H1 (cell line): ENCODE measurements at regions not wholly inside any gene's neighbourhood (a gene's known extent, or its start where the extent isn't known, plus 50 kb on each side); places are given as distances from the start of the nearest gene placed in this dataset.

Experiments used
- BCL11A ChIP-seq, 2 experiments: IDR thresholded peaks; one replicate each; pipeline ENCODE4 v1.6.1; 2011; ENCODE audit warnings: low read depth in 2 of 2, low read length in 2 of 2, mild to moderate bottlenecking in 2 of 2
- TF ChIP-seq, protein P1 (sequence below), 3 experiments: IDR thresholded peaks; 1 replicate in 2 of 3; 2 replicates in 1 of 3; pipeline versions ENCODE4 v1.5.1 to v1.6.1; 2011; ENCODE audit warnings: low read length in 3 of 3, mild to moderate bottlenecking in 3 of 3, inconsistent platforms in 2 of 3, low read depth in 1 of 3, moderate library complexity in 1 of 3; ENCODE audit not compliant: insufficient read depth in 1 of 3; ENCODE audit errors: control extremely low read depth in 1 of 3

DNA sequence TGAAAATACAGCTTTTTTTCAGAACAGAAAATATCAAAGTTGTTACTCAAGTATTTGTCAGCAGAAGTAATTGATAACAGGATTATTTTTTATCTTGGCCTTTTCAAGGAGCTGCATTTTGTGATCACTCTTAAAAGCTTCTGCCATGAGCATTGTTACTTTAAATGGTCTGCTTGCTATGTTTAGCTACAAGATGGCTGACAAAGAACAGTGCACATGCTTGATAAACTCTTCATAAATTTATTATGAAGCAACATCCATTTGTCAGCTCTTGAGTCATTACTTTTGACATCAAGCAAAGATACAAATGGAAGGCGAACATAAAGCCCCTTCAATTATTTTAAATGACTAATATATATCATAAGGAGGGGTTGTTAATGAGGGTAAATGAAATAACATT is 205.4 kb upstream of the RPS6KA3 start (continued):
- TF ChIP-seq, protein P1, sequence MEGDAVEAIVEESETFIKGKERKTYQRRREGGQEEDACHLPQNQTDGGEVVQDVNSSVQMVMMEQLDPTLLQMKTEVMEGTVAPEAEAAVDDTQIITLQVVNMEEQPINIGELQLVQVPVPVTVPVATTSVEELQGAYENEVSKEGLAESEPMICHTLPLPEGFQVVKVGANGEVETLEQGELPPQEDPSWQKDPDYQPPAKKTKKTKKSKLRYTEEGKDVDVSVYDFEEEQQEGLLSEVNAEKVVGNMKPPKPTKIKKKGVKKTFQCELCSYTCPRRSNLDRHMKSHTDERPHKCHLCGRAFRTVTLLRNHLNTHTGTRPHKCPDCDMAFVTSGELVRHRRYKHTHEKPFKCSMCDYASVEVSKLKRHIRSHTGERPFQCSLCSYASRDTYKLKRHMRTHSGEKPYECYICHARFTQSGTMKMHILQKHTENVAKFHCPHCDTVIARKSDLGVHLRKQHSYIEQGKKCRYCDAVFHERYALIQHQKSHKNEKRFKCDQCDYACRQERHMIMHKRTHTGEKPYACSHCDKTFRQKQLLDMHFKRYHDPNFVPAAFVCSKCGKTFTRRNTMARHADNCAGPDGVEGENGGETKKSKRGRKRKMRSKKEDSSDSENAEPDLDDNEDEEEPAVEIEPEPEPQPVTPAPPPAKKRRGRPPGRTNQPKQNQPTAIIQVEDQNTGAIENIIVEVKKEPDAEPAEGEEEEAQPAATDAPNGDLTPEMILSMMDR (IDR thresholded peaks at IDR 0.05; ENCODE audit: control extremely low read depth in 1 of 3, insufficient read depth in 1 of 3, low read depth in 1 of 3, low read length in 3 of 3) = no peak
- no peak for TF ChIP-seq BCL11A (IDR thresholded peaks at IDR 0.05; ENCODE audit: low read depth in 2 of 2, low read length in 2 of 2)
